ENCODE measurements at regions not wholly inside any gene's neighbourhood (a gene's known extent, or its start where the extent isn't known, plus 50 kb on each side); places are given as distances from the start of the nearest gene placed in this dataset.

- Histone ChIP-seq H3K9me3 (0 out of 3 replicates have a peak, but pooled peaks cover 6% of the 10 kb centered on the region), H3K27ac (no peak overlapping the region), H3K4me1 (no peaks in the 10 kb centered on the region), H3K4me3 (no peak overlapping the region), H3K4me2 (no peak overlapping the region)
- ATAC-seq, result no peak
- 10% methylated on average over 3 of the region's 3 CpGs for WGBS (ENCODE audit: missing lambda C conversion rate)
- no peak for FAIRE-seq
- ChIA-PET POLR2A (no interaction called here), CTCF (no interaction called here)
- TF ChIP-seq TFCP2L1 (CRISPR knock-in tag; IDR thresholded peaks at IDR 0.05), result no peak
- no peak for TF ChIP-seq KDM1A (IDR thresholded peaks at IDR 0.05; ENCODE audit: low read depth)
- TF ChIP-seq CEBPB (IDR thresholded peaks at IDR 0.05), result no peak
- no peak for TF ChIP-seq GATA3 (IDR thresholded peaks at IDR 0.05; ENCODE audit: borderline replicate concordance)
- no peak for TF ChIP-seq POLR2A (IDR thresholded peaks at IDR 0.05; ENCODE audit: low read length)
- no peak for TF ChIP-seq ELK1 (IDR thresholded peaks at IDR 0.05; ENCODE audit: low read depth, low read length)
- no peak for TF ChIP-seq BCL3 (IDR thresholded peaks at IDR 0.05)
- no peak for TF ChIP-seq JUN (IDR thresholded peaks at IDR 0.05)
- TF ChIP-seq FOSB (CRISPR knock-in tag; IDR thresholded peaks at IDR 0.05), result no peak
- no peak for TF ChIP-seq MAX (IDR thresholded peaks at IDR 0.05)
- no peak for TF ChIP-seq HOXA7 (CRISPR knock-in tag; IDR thresholded peaks at IDR 0.05)
- no peak for TF ChIP-seq CBX2 (IDR thresholded peaks at IDR 0.05; ENCODE audit: borderline replicate concordance, low read depth)
- no peak for TF ChIP-seq MAFK (IDR thresholded peaks at IDR 0.05; ENCODE audit: partially characterized antibody)
- no peak for TF ChIP-seq EHF (CRISPR knock-in tag; IDR thresholded peaks at IDR 0.05)
- no peak for TF ChIP-seq ZC3H11A (IDR thresholded peaks at IDR 0.05)
- no peak for TF ChIP-seq RARB (CRISPR knock-in tag; IDR thresholded peaks at IDR 0.05)
- TF ChIP-seq SREBF2 (IDR thresholded peaks at IDR 0.05), result no peak
- TF ChIP-seq FOXS1 (CRISPR knock-in tag; IDR thresholded peaks at IDR 0.05), result no peak
- DNase-seq (ENCODE audit: low read depth in 1 of 2, low spot score in 1 of 2), result no peak
These were observed 1565.2 kb upstream of the GOT2 start for GRCh38 chr16:60299241-60299776.

- no peak for FAIRE-seq
- Histone ChIP-seq H3K4me1 (no peaks in the 10 kb centered on the region), H3K9me3 (no peaks in the 10 kb centered on the region), H3K4me2 (no peak overlapping the region), H3K4me3 (no peak overlapping the region), H3K27ac (no peak overlapping the region)
- 8% methylated on average over 3 of the region's 3 CpGs for WGBS (ENCODE audit: missing lambda C conversion rate)
- ChIA-PET CTCF (no interaction called here), POLR2A (no interaction called here)
- TF ChIP-seq ZSCAN20 (CRISPR knock-in tag; IDR thresholded peaks at IDR 0.05) (no peak), MAZ (IDR thresholded peaks at IDR 0.05; ENCODE audit: borderline replicate concordance, low read depth, low read length) (no peak), HOXA7 (CRISPR knock-in tag; IDR thresholded peaks at IDR 0.05) (no peak), JUNB (IDR thresholded peaks at IDR 0.05) (no peak), EHMT2 (IDR thresholded peaks at IDR 0.05; ENCODE audit: low read depth) (no peak), KDM1A (IDR thresholded peaks at IDR 0.05; ENCODE audit: low read depth) (no peak), FOXS1 (CRISPR knock-in tag; IDR thresholded peaks at IDR 0.05) (no peak), BCL3 (IDR thresholded peaks at IDR 0.05) (no peak), HOXB5 (CRISPR knock-in tag; IDR thresholded peaks at IDR 0.05) (no peak), NFE2L2 (conservative IDR thresholded peaks at IDR 0.05; ENCODE audit: low read length) (no peak)
- no peak for DNase-seq (ENCODE audit: low read depth in 1 of 2, low spot score in 1 of 2)
- ATAC-seq, result no peak
These were observed 1561.3 kb upstream of the GOT2 start for GRCh38 chr16:60295451-60295850.
